ENCODE measurements at regions not wholly inside any gene's neighbourhood (a gene's known extent, or its start where the extent isn't known, plus 50 kb on each side); places are given as distances from the start of the nearest gene placed in this dataset.

GRCh38 chr10:104516986-104517385 lies 124.1 kb upstream of the SORCS3 start:
- intact Hi-C loops (cut with DNase I): no loop called here
- TF ChIP-seq EP300 (IDR thresholded peaks at IDR 0.05): no peak
- TF ChIP-seq POLR2AphosphoS5 (IDR thresholded peaks at IDR 0.05): no peak
- no peak for TF ChIP-seq POLR2A (IDR thresholded peaks at IDR 0.05; ENCODE audit: low read depth)
- TF ChIP-seq, protein P1, sequence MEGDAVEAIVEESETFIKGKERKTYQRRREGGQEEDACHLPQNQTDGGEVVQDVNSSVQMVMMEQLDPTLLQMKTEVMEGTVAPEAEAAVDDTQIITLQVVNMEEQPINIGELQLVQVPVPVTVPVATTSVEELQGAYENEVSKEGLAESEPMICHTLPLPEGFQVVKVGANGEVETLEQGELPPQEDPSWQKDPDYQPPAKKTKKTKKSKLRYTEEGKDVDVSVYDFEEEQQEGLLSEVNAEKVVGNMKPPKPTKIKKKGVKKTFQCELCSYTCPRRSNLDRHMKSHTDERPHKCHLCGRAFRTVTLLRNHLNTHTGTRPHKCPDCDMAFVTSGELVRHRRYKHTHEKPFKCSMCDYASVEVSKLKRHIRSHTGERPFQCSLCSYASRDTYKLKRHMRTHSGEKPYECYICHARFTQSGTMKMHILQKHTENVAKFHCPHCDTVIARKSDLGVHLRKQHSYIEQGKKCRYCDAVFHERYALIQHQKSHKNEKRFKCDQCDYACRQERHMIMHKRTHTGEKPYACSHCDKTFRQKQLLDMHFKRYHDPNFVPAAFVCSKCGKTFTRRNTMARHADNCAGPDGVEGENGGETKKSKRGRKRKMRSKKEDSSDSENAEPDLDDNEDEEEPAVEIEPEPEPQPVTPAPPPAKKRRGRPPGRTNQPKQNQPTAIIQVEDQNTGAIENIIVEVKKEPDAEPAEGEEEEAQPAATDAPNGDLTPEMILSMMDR (IDR thresholded peaks at IDR 0.05): no peak
- Histone ChIP-seq H3K4me1 (peaks cover 0 to 1% (median under 1%) of the 10 kb centered on the region in 4 donors), H3K27me3 (peaks cover 0 to 10% (median 0%) of the 10 kb centered on the region in 4 donors), H3K36me3 (no peaks in the 10 kb centered on the region), H3K27ac (replicated peaks in 1 of 4) (no peak overlapping the region), H3K4me3 (no peak overlapping the region), H3K9me3 (no peaks in the 10 kb centered on the region)
- 45% methylated on average over 1 of the region's 2 CpGs for WGBS
- DNase-seq (ENCODE audit: extremely low spot score): no peak

DNA sequence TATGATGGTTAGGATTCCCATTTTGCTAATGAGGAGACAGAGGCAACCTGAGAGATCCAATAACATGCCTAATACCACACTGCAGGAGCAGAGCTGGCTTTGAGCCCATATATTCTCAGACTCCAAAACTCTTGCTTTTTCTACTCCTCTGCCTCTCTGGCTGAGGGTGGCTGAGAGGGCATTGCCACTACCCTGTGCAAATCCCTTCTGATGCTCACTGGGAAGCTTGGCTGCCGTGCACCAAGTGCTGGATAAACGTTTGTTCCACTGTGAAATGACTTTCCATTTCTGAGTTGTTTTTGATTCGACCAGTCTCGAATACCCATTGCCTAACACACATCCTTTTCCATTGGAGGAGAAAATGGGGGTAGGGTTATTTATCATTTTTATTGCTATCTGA lies 123.1 kb upstream of the SORCS3 start:
- intact Hi-C loops (cut with DNase I): no loop called here
- 71% methylated on average over 4 of the region's 4 CpGs for WGBS
- TF ChIP-seq POLR2AphosphoS5 (IDR thresholded peaks at IDR 0.05) (no peak), POLR2A (IDR thresholded peaks at IDR 0.05; ENCODE audit: low read depth) (no peak), EP300 (IDR thresholded peaks at IDR 0.05) (no peak)
- TF ChIP-seq, protein P1 (IDR thresholded peaks at IDR 0.05): no peak
- Histone ChIP-seq H3K27me3 (peaks cover 0 to 6% (median 0%) of the 10 kb centered on the region in 4 donors), H3K9me3 (no peaks in the 10 kb centered on the region), H3K27ac (replicated peaks in 1 of 4) (no peak overlapping the region), H3K4me3 (no peak overlapping the region), H3K36me3 (no peaks in the 10 kb centered on the region), H3K4me1 (peaks cover 0 to 5% (median 2%) of the 10 kb centered on the region in 4 donors)
- DNase-seq (ENCODE audit: extremely low spot score): no peak

DNA sequence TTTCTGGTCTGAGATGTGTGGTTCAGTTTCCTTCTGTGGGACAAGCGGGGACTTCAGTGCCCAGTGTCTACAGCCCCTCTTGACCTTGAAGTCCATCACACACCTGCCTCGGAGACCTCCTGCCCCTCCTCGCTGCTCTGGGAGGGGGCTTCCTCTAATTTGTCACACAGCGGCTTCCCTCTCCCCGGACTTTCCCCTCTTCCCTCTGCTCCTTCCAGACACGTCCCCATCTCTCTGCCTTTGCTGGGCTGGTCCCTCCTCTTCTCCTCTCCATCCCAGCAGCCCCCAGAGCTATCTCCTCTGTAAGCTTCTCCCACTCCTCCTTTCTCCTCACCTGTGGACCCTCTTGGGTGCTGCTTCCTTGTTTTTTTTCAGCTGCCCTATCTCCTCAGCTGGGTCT lies 122.2 kb upstream of the SORCS3 start:
- no peak overlapping the region for H3K4me3 ChIP-seq
- intact Hi-C loops (cut with DNase I): no loop called here

GRCh38 chr10:104520653-104521052 lies 120.4 kb upstream of the SORCS3 start:
- no peak overlapping the region for H3K4me3 ChIP-seq
- peaks cover 0 to 1% (median 0%) of the 10 kb centered on the region in 4 donors for H3K27me3 ChIP-seq
- H3K27ac ChIP-seq (replicated peaks in 1 of 4): no peak overlapping the region
- H3K36me3 ChIP-seq: no peaks in the 10 kb centered on the region
- TF ChIP-seq POLR2A (IDR thresholded peaks at IDR 0.05; ENCODE audit: low read depth) (no peak), EP300 (IDR thresholded peaks at IDR 0.05) (no peak), POLR2AphosphoS5 (IDR thresholded peaks at IDR 0.05) (no peak)
- TF ChIP-seq, protein P1 (IDR thresholded peaks at IDR 0.05): no peak
- WGBS: 90% methylated on average over 7 of the region's 11 CpGs
- intact Hi-C loops (cut with DNase I): no loop called here
- peaks cover 0 to 5% (median 2%) of the 10 kb centered on the region in 4 donors for H3K4me1 ChIP-seq
- no peak for DNase-seq (ENCODE audit: extremely low spot score)
- no peaks in the 10 kb centered on the region for H3K9me3 ChIP-seq

More for the DNA sequence above, 122.2 kb upstream of the SORCS3 start:
- Histone ChIP-seq H3K27ac (replicated peaks in 1 of 4) (no peak overlapping the region), H3K9me3 (no peaks in the 10 kb centered on the region), H3K4me1 (peaks cover 0 to 5% (median 2%) of the 10 kb centered on the region in 4 donors), H3K36me3 (no peaks in the 10 kb centered on the region), H3K27me3 (peaks cover 0 to 6% (median 0%) of the 10 kb centered on the region in 4 donors)
- no peak for TF ChIP-seq POLR2A (IDR thresholded peaks at IDR 0.05; ENCODE audit: low read depth)
- TF ChIP-seq POLR2AphosphoS5 (IDR thresholded peaks at IDR 0.05): no peak
- TF ChIP-seq, protein P1 (IDR thresholded peaks at IDR 0.05): no peak
- no peak for TF ChIP-seq EP300 (IDR thresholded peaks at IDR 0.05)
- WGBS: 87% methylated on average over 6 of the region's 6 CpGs
- no peak for DNase-seq (ENCODE audit: extremely low spot score)
